KMS-11 (cell line): ENCODE measurements at regions not wholly inside any gene's neighbourhood (a gene's known extent, or its start where the extent isn't known, plus 50 kb on each side); places are given as distances from the start of the nearest gene placed in this dataset.

Experiments
- H2AFZ ChIP-seq: fragments of 200-600 bp; sonication (generic); 2 replicates; pipeline ENCODE4 v1.6.1; 2016; ENCODE audit warnings: antibody characterized with exemption, mixed run types, low read depth
- H3K27ac ChIP-seq: fragments of 200-600 bp; sonication (generic); 2 replicates; pipeline ENCODE4 v1.6.1; 2016; ENCODE audit warnings: mild to moderate bottlenecking, mixed run types
- H3K27me3 ChIP-seq: fragments of 200-600 bp; sonication (generic); 2 replicates; pipeline ENCODE4 v1.6.1; 2017; ENCODE audit warnings: mild to moderate bottlenecking, low read depth, mixed run types, moderate library complexity; ENCODE audit not compliant: insufficient read depth
- H3K36me3 ChIP-seq: fragments of 200-600 bp; sonication (generic); 2 replicates; pipeline ENCODE4 v1.6.1; 2017; ENCODE audit warnings: mild to moderate bottlenecking, mixed run types; ENCODE audit not compliant: insufficient read depth
- H3K4me1 ChIP-seq: fragments of 200-600 bp; sonication (generic); 2 replicates; pipeline ENCODE4 v1.6.1; 2016; ENCODE audit warnings: mild to moderate bottlenecking, low read depth, mixed run types; ENCODE audit not compliant: poor library complexity, severe bottlenecking
- H3K4me2 ChIP-seq: fragments of 200-600 bp; sonication (generic); 2 replicates; pipeline ENCODE4 v1.7.0; 2016; ENCODE audit warnings: mild to moderate bottlenecking, mixed run types
- H3K4me3 ChIP-seq: fragments of 200-600 bp; sonication (generic); IDR thresholded peaks from 2 replicates; pipeline ENCODE4 v1.6.1; 2017; ENCODE audit warnings: low read depth, low read length, mixed read lengths; ENCODE audit not compliant: insufficient read depth
- H3K79me2 ChIP-seq: fragments of 200-600 bp; sonication (generic); 2 replicates; pipeline ENCODE4 v1.6.1; 2016; ENCODE audit warnings: low read depth, mixed run types; ENCODE audit not compliant: insufficient read depth
- H3K9ac ChIP-seq: fragments of 200-600 bp; sonication (generic); 2 replicates; pipeline ENCODE4 v1.6.1; 2016; ENCODE audit warnings: mild to moderate bottlenecking, mixed run types
- H4K20me1 ChIP-seq: fragments of 200-600 bp; sonication (generic); 2 replicates; pipeline ENCODE4 v1.6.1; 2016; ENCODE audit warnings: mild to moderate bottlenecking, mixed run types; ENCODE audit not compliant: insufficient read depth
- CTCF ChIP-seq: fragments of 200-600 bp; sonication (generic); conservative IDR thresholded peaks from 2 replicates; pipeline ENCODE4 v1.6.1; 2017; ENCODE audit warnings: low read depth, mild to moderate bottlenecking, antibody characterized with exemption, low read length, moderate library complexity, mixed read lengths

- Histone ChIP-seq H3K36me3 (no peaks in the 10 kb centered on the region), H3K9ac (no peak overlapping the region), H3K4me3 (no peak overlapping the region), H3K27ac (no peak overlapping the region), H3K27me3 (no peaks in the 10 kb centered on the region), H2AFZ (no peak overlapping the region), H3K4me2 (no peak overlapping the region), H4K20me1 (no peaks in the 10 kb centered on the region), H3K79me2 (no peaks in the 10 kb centered on the region), H3K4me1 (no peaks in the 10 kb centered on the region)
- no peak for TF ChIP-seq CTCF
Measured at GRCh38 chr5:67693956-67694809, 497.6 kb upstream of the CD180 start.

GRCh38 chr5:67686746-67687145 lies 490.1 kb upstream of the CD180 start:
- Histone ChIP-seq H3K4me3 (no peak overlapping the region), H3K36me3 (no peaks in the 10 kb centered on the region), H2AFZ (no peak overlapping the region), H3K4me1 (no peaks in the 10 kb centered on the region), H3K27ac (no peak overlapping the region), H3K9ac (no peak overlapping the region), H3K27me3 (no peaks in the 10 kb centered on the region), H3K4me2 (no peak overlapping the region), H3K79me2 (no peaks in the 10 kb centered on the region), H4K20me1 (no peaks in the 10 kb centered on the region)
- no peak for TF ChIP-seq CTCF

DNA sequence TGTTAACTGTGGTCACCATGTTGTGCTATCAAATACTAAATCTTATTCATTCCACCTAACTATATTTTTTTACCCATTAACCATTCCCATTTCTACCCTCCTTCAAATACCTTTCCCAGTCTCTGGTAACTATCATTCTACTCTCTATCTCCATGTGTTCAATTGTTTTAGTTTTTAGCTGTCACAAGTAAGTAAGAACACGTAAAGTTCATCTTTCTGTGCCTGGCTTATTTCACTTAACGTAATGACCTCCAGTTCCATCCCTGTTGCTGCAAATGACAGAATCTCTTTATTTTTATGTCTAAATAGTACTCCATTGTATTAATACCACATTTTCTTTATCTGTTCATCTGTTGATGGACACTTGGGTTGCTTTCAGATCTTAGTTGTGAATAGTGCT lies 485.1 kb upstream of the CD180 start:
- Histone ChIP-seq H3K27ac (no peak overlapping the region), H3K27me3 (no peaks in the 10 kb centered on the region), H3K4me3 (no peak overlapping the region), H3K79me2 (no peaks in the 10 kb centered on the region), H3K9ac (no peak overlapping the region), H3K4me2 (no peak overlapping the region), H3K4me1 (no peaks in the 10 kb centered on the region), H2AFZ (no peak overlapping the region), H4K20me1 (no peaks in the 10 kb centered on the region), H3K36me3 (no peaks in the 10 kb centered on the region)
- no peak for TF ChIP-seq CTCF

GRCh38 chr5:67680099-67680498 lies 483.5 kb upstream of the CD180 start:
- Histone ChIP-seq H4K20me1 (no peaks in the 10 kb centered on the region), H2AFZ (no peak overlapping the region), H3K9ac (no peak overlapping the region), H3K4me1 (no peaks in the 10 kb centered on the region), H3K4me2 (no peak overlapping the region), H3K36me3 (no peaks in the 10 kb centered on the region), H3K27ac (no peak overlapping the region), H3K79me2 (no peaks in the 10 kb centered on the region), H3K27me3 (no peaks in the 10 kb centered on the region), H3K4me3 (no peak overlapping the region)
- no peak for TF ChIP-seq CTCF
